DMS153 treated with DMSO at 0.1 percent for 48 hours (cell line): ENCODE measurements at regions not wholly inside any gene's neighbourhood (a gene's known extent, or its start where the extent isn't known, plus 50 kb on each side); places are given as distances from the start of the nearest gene placed in this dataset.
"Not testable (repeated sequence)": the region's sequence is repeated elsewhere in the genome, so short reads cannot be mapped to it uniquely, and the experiment has no call there.

Experiments
- DNase-seq: peaks from one replicate; lab custom pipeline; 2025; ENCODE audit not compliant: unreplicated experiment; lab: John Stamatoyannopoulos, UW

DNA sequence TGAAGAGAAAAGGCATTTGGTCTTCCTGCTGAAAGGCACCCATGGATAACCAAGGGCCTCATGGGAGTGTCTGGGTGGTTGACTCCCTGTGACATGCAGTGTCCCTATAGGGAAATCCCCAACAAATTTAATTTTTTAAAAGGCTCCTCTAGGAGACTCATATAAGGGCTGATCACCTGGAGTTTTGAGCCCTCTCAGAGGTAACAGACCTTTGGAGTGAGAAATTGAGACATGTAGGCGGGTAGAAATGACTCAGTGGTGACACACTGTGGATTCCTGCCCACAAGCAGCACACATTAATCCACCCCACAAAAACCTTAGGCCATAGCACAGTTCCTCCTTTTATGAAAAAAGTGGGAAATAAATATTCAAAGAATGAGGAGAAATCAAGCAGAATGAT, 557.0 kb upstream of the CNTNAP5 start:
- DNase-seq, result no peak

- DNase-seq, result no peak
Observed at GRCh38 chr2:123481406-123481805, 543.7 kb upstream of the CNTNAP5 start.

GRCh38 chr2:123485056-123485455, 540.0 kb upstream of the CNTNAP5 start:
- DNase-seq, result no peak

GRCh38 chr2:123493687-123494086, 531.4 kb upstream of the CNTNAP5 start:
- DNase-seq, result no peak

GRCh38 chr2:123495241-123495640, 529.8 kb upstream of the CNTNAP5 start:
- no peak for DNase-seq

GRCh38 chr2:123500346-123500745, 524.7 kb upstream of the CNTNAP5 start:
- DNase-seq, result no peak

GRCh38 chr2:123500988-123501387, 524.1 kb upstream of the CNTNAP5 start:
- DNase-seq, result no peak

DNA sequence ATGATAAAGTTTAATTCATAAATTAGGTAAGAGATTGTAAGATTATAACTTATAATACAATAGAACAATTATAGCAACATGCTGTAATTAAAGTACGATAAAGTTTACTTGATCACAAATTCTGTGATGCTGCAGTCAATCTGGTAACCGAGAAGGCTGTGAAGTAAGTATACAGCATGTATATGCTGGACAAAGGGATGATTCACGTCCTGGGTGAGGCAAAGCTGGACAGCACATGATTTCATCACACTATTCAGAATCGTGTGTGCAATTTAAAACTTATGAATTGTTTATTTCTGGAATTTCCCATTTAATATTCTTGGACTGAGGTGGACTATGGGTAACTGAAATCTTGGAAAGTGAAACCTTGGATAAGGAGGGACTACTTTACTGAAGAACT, 522.2 kb upstream of the CNTNAP5 start:
- no peak for DNase-seq

GRCh38 chr2:123512547-123512946, 512.5 kb upstream of the CNTNAP5 start:
- DNase-seq, result no peak

- DNase-seq, result no peak
Observed at GRCh38 chr2:123513351-123513750, 511.7 kb upstream of the CNTNAP5 start.

DNA sequence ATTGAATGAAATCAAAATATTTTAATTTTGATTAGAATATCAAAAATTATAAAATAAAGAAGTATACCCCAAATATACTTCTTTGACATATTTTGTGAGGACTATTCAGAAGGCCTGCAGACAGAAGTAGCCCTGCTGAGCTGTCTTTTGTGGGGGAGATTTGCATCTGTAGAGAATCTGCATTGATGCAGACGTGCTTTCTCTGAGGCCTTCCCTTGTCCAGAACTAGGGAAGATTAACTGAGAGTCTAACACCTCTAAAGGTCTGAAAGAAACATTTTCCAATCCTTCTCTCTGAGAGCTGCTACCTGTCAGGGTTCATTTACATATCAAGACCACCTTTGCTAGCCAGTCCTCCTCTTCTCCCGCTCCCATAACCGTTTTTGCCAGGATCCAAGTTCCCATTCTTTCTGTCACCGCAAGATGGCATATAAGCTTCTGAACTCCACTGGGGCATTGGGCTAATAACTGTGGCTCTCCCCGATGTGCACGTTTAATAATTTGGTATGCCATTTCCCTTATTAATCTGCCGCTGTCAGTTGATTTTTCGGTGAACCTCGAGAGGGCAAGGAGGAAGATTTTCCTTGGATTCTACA, 510.4 kb upstream of the CNTNAP5 start:
- no peak for DNase-seq

DNA sequence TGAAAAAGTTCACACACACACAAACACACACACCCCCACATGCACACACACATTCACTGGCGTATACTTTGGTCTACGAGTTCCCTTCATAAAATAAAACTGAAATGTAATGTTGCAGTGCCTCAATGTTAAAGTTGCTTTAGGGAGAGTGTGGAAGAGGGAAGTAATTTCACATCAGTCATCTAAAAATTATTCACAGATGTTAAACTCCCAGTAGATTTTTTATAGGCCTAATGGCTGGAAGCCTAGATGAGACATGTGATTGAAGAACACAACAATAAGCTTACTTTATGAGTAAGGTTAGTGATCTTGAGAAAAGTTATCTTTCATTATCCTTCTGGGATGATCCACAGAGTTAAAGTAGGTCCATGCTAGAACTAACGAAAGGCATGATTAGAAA, 506.7 kb upstream of the CNTNAP5 start:
- DNase-seq, result no peak

- DNase-seq, result no peak
Observed at GRCh38 chr2:123521854-123522253, 503.2 kb upstream of the CNTNAP5 start.

GRCh38 chr2:123522498-123522897, 502.6 kb upstream of the CNTNAP5 start:
- DNase-seq, result not testable (repeated sequence)

DNA sequence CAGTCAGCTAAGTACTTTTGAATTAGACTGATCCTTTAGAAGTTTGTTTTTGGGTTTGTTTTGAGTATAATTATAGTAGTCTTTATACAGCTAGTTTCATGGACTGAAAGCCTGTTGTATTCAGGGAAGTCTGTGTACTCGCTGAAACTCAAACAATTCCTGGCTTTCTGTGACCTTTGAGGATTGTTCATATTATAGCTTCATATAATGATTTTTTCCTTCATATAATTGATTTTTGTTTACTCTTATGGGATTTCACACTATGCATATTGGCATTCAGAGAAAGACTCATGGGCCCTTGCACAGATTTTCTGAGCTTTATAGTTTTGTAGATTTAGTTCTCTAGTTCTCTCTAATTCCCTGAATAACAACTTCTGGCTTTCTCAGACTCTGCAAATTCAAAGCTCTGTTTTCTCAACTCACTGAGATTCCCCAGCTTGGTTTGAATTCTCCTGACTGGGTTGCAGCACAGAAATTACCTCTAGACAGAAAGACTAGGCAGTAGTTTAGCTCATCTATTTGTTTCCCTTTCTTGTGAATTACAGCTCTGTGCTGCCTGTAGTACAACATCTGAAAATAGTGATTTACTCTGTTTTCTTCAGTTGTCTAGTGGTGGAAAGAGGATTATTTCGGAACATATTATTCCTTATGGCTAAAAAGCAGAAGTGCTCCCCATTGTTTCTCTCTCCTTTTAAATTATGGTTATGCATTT, 495.9 kb upstream of the CNTNAP5 start:
- no peak for DNase-seq

DNA sequence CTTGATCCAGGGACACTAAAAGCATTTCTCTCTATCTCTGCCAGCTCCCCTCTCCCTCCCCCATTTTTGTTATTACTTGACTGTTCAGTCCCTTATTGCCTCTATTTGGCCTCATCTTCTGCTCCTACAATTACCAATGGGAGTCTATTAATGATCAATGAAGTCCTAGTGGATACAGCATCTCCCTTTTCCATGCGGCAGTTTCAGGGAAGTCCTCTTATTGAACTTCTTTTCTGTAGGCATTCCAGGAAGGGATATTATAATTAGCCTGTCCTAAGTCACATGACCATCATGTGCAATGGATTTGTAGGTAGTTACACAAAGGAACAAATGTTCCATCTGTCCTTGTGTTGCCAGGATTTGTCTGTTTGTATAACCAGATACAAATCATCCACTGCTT, 495.1 kb upstream of the CNTNAP5 start:
- DNase-seq, result no peak

DNA sequence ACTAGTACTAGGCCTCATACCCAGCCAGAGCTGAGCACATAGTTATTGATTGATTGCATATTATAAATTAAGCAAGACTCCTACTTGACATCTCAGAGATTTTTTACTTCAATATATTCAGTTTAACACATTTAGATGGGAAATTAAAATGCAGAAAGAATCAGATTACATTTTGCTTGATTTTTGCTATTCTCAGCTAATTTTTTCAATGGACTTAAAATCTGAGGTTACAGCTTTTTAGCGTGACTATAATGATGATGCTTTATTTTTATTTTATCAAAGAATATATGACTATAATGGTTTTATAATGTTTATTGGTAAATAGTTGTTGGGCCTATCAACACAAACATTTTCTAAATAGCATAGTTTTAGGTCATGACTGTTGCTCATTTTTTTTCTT, 493.0 kb upstream of the CNTNAP5 start:
- no peak for DNase-seq

DNA sequence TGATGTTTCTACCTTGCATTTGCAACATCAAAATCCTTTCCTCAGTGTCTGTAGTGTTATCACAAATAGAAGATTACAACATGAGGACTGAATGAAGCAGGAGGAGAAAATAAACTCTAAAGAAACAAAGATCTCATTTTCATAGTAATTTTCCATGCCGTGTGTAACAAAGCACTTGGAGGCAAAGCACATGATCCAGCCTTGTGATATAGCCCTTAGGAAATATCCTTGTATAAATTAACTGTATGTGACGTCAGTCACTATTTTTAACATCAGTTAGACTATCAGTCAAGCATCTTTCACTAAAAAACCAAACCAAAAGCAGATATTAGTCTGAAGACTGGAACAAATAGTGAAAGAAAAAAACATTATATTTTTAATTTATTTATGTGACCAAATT, 492.1 kb upstream of the CNTNAP5 start:
- no peak for DNase-seq

GRCh38 chr2:123540291-123540690, 484.8 kb upstream of the CNTNAP5 start:
- no peak for DNase-seq

DNA sequence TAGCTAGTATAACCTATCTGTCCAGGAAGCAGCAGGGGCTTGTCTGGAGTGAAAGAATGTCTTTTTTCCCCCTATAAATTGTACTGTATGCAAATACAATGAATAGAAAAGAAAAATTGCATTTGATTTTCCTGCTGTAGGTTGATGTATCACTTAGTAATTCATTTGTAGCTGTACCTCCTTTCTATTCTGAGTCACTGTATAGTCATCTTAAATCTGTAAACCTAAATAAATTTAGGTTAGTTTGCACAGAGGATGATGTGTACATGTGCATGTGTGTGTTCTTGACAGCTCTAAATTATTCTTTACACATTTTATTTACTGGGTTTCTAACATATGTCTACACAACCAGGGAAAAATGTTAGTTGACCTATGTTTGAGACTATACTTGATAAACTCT, 478.7 kb upstream of the CNTNAP5 start:
- no peak for DNase-seq

GRCh38 chr2:123563515-123563914, 461.6 kb upstream of the CNTNAP5 start:
- DNase-seq, result no peak

DNA sequence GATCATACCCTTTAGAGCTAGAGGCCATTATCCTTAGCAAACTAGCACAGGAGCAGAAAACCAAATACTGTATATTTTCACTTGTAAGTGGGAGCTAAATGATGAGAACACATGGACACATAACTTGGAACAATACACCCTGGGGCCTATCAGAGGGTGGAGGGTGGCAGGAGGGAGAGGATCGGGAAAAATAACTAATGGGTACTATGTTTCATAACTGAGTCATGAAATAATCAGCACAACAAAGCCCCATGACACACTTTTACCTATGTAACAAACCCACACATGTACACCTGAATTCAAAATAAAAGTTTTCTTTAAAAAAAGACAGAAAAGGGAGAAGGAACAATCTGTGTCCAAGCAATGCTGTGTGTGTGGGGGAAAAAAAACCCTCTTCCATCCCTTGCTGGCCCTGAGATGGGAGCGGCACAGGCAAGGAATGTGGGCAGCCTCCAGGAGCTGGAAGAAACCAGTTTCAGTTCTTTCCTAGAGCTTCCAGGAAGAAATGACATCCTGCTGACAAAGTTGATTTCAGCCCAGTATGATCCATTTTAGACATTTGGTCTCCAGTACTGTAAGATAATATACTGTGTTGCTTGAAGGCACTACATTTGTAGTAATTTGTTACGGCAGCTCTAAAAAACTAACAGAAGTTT, 458.7 kb upstream of the CNTNAP5 start:
- no peak for DNase-seq

DNA sequence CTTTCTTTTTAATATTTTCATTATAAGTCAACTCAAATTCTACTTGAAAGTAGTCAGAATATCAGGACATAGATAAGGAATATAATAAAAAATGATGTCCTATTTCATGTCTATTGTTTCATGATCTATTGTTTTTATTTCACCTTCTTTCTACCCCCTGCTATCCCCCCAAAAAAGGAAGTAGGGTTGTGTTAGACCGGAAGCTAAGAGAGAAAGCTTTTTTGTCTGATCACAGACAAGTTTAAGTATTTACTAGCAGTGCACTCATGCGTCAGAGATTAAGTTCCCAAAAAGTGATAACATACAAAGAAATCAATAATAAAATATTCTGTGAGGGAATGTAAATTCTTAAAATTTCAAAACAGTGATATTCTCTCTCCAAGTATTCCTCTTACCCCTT, 447.1 kb upstream of the CNTNAP5 start:
- no peak for DNase-seq
